Cardiac muscle cell (in vitro differentiated cells and primary cell): ENCODE measurements at regions not wholly inside any gene's neighbourhood (a gene's known extent, or its start where the extent isn't known, plus 50 kb on each side); places are given as distances from the start of the nearest gene placed in this dataset.
A peak's percentile ranks its signal among the peaks of the same experiment; 100 is the strongest.

Source experiments
- DNase-seq, 2 donors: peaks; one replicate each; pipeline versions ENCODE4 v3.0.0 to v3.0.0-alpha.2; 2010 to 2017; ENCODE audit warnings: low read depth in 1 of 2, low spot score in 1 of 2
- H3K27ac ChIP-seq: fragments of 200-600 bp; sonication (generic); 2 replicates; pipeline ENCODE4 v1.5.1; 2016
- H3K27me3 ChIP-seq: fragments of 200-600 bp; sonication (generic); 2 replicates; pipeline ENCODE4 v1.6.0; 2016; ENCODE audit warnings: control low read depth
- H3K36me3 ChIP-seq: fragments of 200-600 bp; sonication (generic); 2 replicates; pipeline ENCODE4 v1.5.1; 2016; ENCODE audit warnings: control low read depth
- H3K4me1 ChIP-seq: fragments of 200-600 bp; sonication (generic); 2 replicates; pipeline ENCODE4 v1.8.1; 2017; ENCODE audit warnings: low read depth, mild to moderate bottlenecking, mixed run types
- H3K4me3 ChIP-seq: fragments of 200-600 bp; sonication (generic); 2 replicates; pipeline ENCODE4 v1.5.1; 2016; ENCODE audit warnings: mild to moderate bottlenecking
- H3K9me3 ChIP-seq: fragments of 200-600 bp; sonication (generic); 2 replicates; pipeline ENCODE4 v1.5.1; 2017; ENCODE audit warnings: low read depth, mild to moderate bottlenecking, control low read depth
- CTCF ChIP-seq: IDR thresholded peaks from 2 replicates; pipeline ENCODE4 v1.5.1; 2012; ENCODE audit warnings: low read depth, mild to moderate bottlenecking, low read length

- Histone ChIP-seq H3K4me1 (peaks cover 8% of the 10 kb centered on the region), H3K9me3 (no peaks in the 10 kb centered on the region), H3K27me3 (no peaks in the 10 kb centered on the region), H3K4me3 (no peak overlapping the region), H3K36me3 (no peaks in the 10 kb centered on the region), H3K27ac (no peak overlapping the region)
- no peak for TF ChIP-seq CTCF
- DNase-seq = no peak
Observed at GRCh38 chr5:3780907-3781306, 185.3 kb downstream of the IRX1 start.

DNA sequence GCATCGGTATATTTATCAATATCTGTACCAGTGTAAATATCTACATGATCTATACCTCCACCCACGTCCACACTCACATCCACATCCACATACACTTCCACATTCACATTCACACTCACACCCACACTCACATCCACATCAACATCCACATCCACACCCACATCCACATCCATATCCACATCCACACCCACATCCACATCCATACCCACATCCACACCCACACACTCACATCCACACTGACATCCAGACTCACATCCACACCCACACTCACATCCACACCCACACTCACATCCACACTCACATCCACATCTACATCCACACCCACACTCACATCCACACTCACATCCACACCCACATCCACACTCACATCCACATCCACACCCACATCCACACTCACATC is 189.2 kb downstream of the IRX1 start:
- peaks cover 11% of the 10 kb centered on the region for H3K27me3 ChIP-seq
- no peak overlapping the region for H3K4me3 ChIP-seq
- no peaks in the 10 kb centered on the region for H3K4me1 ChIP-seq
- no peak overlapping the region for H3K27ac ChIP-seq
- H3K9me3 ChIP-seq = no peaks in the 10 kb centered on the region
- DNase-seq = no peak
- H3K36me3 ChIP-seq = no peaks in the 10 kb centered on the region
- no peak for TF ChIP-seq CTCF

- Histone ChIP-seq H3K4me1 (no peaks in the 10 kb centered on the region), H3K9me3 (no peaks in the 10 kb centered on the region), H3K27me3 (peaks cover 11% of the 10 kb centered on the region), H3K36me3 (no peaks in the 10 kb centered on the region), H3K27ac (no peak overlapping the region), H3K4me3 (no peak overlapping the region)
- no peak for TF ChIP-seq CTCF
- no peak for DNase-seq
Observed at GRCh38 chr5:3786165-3786564, 190.5 kb downstream of the IRX1 start.

- Histone ChIP-seq H3K9me3 (no peaks in the 10 kb centered on the region), H3K27me3 (peaks cover 11% of the 10 kb centered on the region), H3K36me3 (no peaks in the 10 kb centered on the region), H3K27ac (no peak overlapping the region), H3K4me1 (peaks cover 6% of the 10 kb centered on the region), H3K4me3 (no peak overlapping the region)
- DNase-seq = no peak
- TF ChIP-seq CTCF = no peak
Observed at GRCh38 chr5:3786891-3787430, 191.3 kb downstream of the IRX1 start.

- Histone ChIP-seq H3K4me1 (peaks cover 8% of the 10 kb centered on the region), H3K36me3 (no peaks in the 10 kb centered on the region), H3K4me3 (no peak overlapping the region), H3K27me3 (peaks cover 11% of the 10 kb centered on the region), H3K9me3 (no peaks in the 10 kb centered on the region), H3K27ac (no peak overlapping the region)
- DNase-seq = peak in 1 of 2 donors; percentile 17
- no peak for TF ChIP-seq CTCF
Observed at GRCh38 chr5:3787604-3788003, 192.0 kb downstream of the IRX1 start.
